ENCODE measurements at regions not wholly inside any gene's neighbourhood (a gene's known extent, or its start where the extent isn't known, plus 50 kb on each side); places are given as distances from the start of the nearest gene placed in this dataset.

- TF ChIP-seq CTCF (IDR thresholded peaks at IDR 0.05) (no peak), POLR2A (IDR thresholded peaks at IDR 0.05) (no peak)
These were observed 154.7 kb downstream of the URI1 start for GRCh38 chr19:30096596-30097370.
